LoVo (cell line): ENCODE measurements at regions not wholly inside any gene's neighbourhood (a gene's known extent, or its start where the extent isn't known, plus 50 kb on each side); places are given as distances from the start of the nearest gene placed in this dataset.
A peak's percentile ranks its signal among the peaks of the same experiment; 100 is the strongest.
"Not testable (repeated sequence)": the region's sequence is repeated elsewhere in the genome, so short reads cannot be mapped to it uniquely, and the experiment has no call there.

Experiments
- DNase-seq: peaks from one replicate; pipeline ENCODE4 v3.0.0-alpha.2; 2016; ENCODE audit warnings: low spot score

GRCh38 chr9:135195975-135196374 is 108.5 kb downstream of the OLFM1 start:
- DNase-seq, result not testable (repeated sequence)

GRCh38 chr9:135196474-135196873 is 109.0 kb downstream of the OLFM1 start:
- no peak for DNase-seq

- DNase-seq, result no peak
These were observed 110.7 kb downstream of the OLFM1 start for GRCh38 chr9:135198144-135198543.

- no peak for DNase-seq
These were observed 111.3 kb downstream of the OLFM1 start for GRCh38 chr9:135198586-135199285.

GRCh38 chr9:135199489-135199888 is 112.0 kb downstream of the OLFM1 start:
- DNase-seq, result no peak

- no peak for DNase-seq
These were observed 114.2 kb downstream of the OLFM1 start for GRCh38 chr9:135201711-135202110.

- no peak for DNase-seq
These were observed 116.7 kb downstream of the OLFM1 start for GRCh38 chr9:135204177-135204576.

GRCh38 chr9:135209136-135209535 is 121.7 kb downstream of the OLFM1 start:
- DNase-seq, result no peak

- no peak for DNase-seq
These were observed 122.4 kb downstream of the OLFM1 start for GRCh38 chr9:135209852-135210251.

GRCh38 chr9:135210676-135211523 is 123.4 kb downstream of the OLFM1 start:
- DNase-seq, result peak; percentile 7

- DNase-seq, result no peak
These were observed 124.0 kb downstream of the OLFM1 start for GRCh38 chr9:135211524-135211890.

- no peak for DNase-seq
These were observed 125.5 kb downstream of the OLFM1 start for GRCh38 chr9:135212961-135213360.

GRCh38 chr9:135213566-135213965 is 126.1 kb downstream of the OLFM1 start:
- DNase-seq, result no peak

- no peak for DNase-seq
These were observed 126.7 kb downstream of the OLFM1 start for GRCh38 chr9:135214054-135214640.

GRCh38 chr9:135214706-135215105 is 127.2 kb downstream of the OLFM1 start:
- no peak for DNase-seq

GRCh38 chr9:135215571-135216161 is 128.2 kb downstream of the OLFM1 start:
- no peak for DNase-seq

GRCh38 chr9:135216236-135216635 is 128.8 kb downstream of the OLFM1 start:
- no peak for DNase-seq

GRCh38 chr9:135216791-135217441 is 129.4 kb downstream of the OLFM1 start:
- no peak for DNase-seq

GRCh38 chr9:135217836-135218235 is 130.4 kb downstream of the OLFM1 start:
- no peak for DNase-seq

GRCh38 chr9:135218331-135219225 is 131.1 kb downstream of the OLFM1 start:
- no peak for DNase-seq
